Keratinocyte (primary cell): ENCODE measurements at regions not wholly inside any gene's neighbourhood (a gene's known extent, or its start where the extent isn't known, plus 50 kb on each side); places are given as distances from the start of the nearest gene placed in this dataset.

Experiments
- DNase-seq: peaks from one replicate; pipeline ENCODE4 v3.0.0-alpha.2; 2011; ENCODE audit warnings: low read depth, missing footprints, low spot score
- FAIRE-seq: peaks from 2 replicates; lab custom pipeline; 2011; peaks lifted over from hg19 to GRCh38; lab: Jason Lieb, UNC
- H2AFZ ChIP-seq: 2 replicates; pipeline ENCODE4 v1.6.0; 2012; ENCODE audit warnings: low read length, control low read depth, inconsistent platforms; ENCODE audit not compliant: control insufficient read depth
- H3K27ac ChIP-seq: 2 replicates; pipeline ENCODE4 v1.5.1; 2011; ENCODE audit warnings: low read length; ENCODE audit not compliant: control insufficient read depth, insufficient read depth
- H3K27me3 ChIP-seq: 3 replicates; pipeline ENCODE4 v1.6.0; 2011; ENCODE audit warnings: low read length; ENCODE audit not compliant: control insufficient read depth, insufficient read depth; ENCODE audit errors: extremely low read depth
- H3K36me3 ChIP-seq, 2 experiments: 2 replicates in 1 of 2; 3 replicates in 1 of 2; pipeline ENCODE4 v1.5.1; 2011; ENCODE audit warnings: low read length in 2 of 2, mild to moderate bottlenecking in 1 of 2; ENCODE audit not compliant: control insufficient read depth in 2 of 2, insufficient read depth in 2 of 2; ENCODE audit errors: extremely low read depth in 1 of 2
- H3K4me1 ChIP-seq: 3 replicates; pipeline ENCODE4 v1.5.1; 2011; ENCODE audit warnings: low read length; ENCODE audit not compliant: control insufficient read depth, insufficient read depth; ENCODE audit errors: extremely low read depth
- H3K4me2 ChIP-seq: 3 replicates; pipeline ENCODE4 v1.6.0; 2011; ENCODE audit warnings: low read depth, low read length; ENCODE audit not compliant: control insufficient read depth, insufficient read depth; ENCODE audit errors: extremely low read depth
- H3K4me3 ChIP-seq, 3 experiments: fragments of 200-600 bp in 1 of 3; sonication (generic) in 1 of 3; 2 replicates in 2 of 3; 3 replicates in 1 of 3; pipeline ENCODE4 v1.5.1; 2011 to 2016; ENCODE audit warnings: low read length in 3 of 3, mild to moderate bottlenecking in 3 of 3, control low read depth in 2 of 3, inconsistent platforms in 1 of 3, low read depth in 1 of 3, mixed read lengths in 1 of 3, mixed run types in 1 of 3, moderate library complexity in 1 of 3; ENCODE audit not compliant: control insufficient read depth in 2 of 3, insufficient read depth in 2 of 3; ENCODE audit errors: extremely low read depth in 1 of 3
- H3K79me2 ChIP-seq: 2 replicates; pipeline ENCODE4 v1.6.0; 2012; ENCODE audit warnings: low read length; ENCODE audit not compliant: control insufficient read depth, insufficient read depth
- H3K9ac ChIP-seq: 3 replicates; pipeline ENCODE4 v1.6.0; 2011; ENCODE audit warnings: low read length; ENCODE audit not compliant: control insufficient read depth, insufficient read depth; ENCODE audit errors: extremely low read depth
- H3K9me1 ChIP-seq: 3 replicates; pipeline ENCODE4 v1.6.0; 2011; ENCODE audit warnings: low read length; ENCODE audit not compliant: control insufficient read depth, insufficient read depth; ENCODE audit errors: extremely low read depth
- H3K9me3 ChIP-seq: 2 replicates; pipeline ENCODE4 v1.5.1; 2012; ENCODE audit warnings: low read depth, low read length; ENCODE audit not compliant: control insufficient read depth
- H4K20me1 ChIP-seq: 3 replicates; pipeline ENCODE4 v1.6.0; 2011; ENCODE audit warnings: low read length; ENCODE audit not compliant: control insufficient read depth, insufficient read depth; ENCODE audit errors: extremely low read depth
- CTCF ChIP-seq, 3 experiments: IDR thresholded peaks in 1 of 3; conservative IDR thresholded peaks in 1 of 3; optimal IDR thresholded peaks in 1 of 3; 2 replicates in 2 of 3; 3 replicates in 1 of 3; pipeline versions ENCODE3 to v1.5.1; 2011; ENCODE audit warnings: low read length in 3 of 3, mild to moderate bottlenecking in 3 of 3, moderate library complexity in 2 of 3, control low read depth in 1 of 3, inconsistent platforms in 1 of 3; ENCODE audit not compliant: insufficient read depth in 2 of 3; ENCODE audit errors: extremely low read depth in 1 of 3
- EZH2 ChIP-seq: IDR thresholded peaks from one replicate; pipeline ENCODE4 v1.6.1; 2012; ENCODE audit warnings: inconsistent platforms, mild to moderate bottlenecking, low read length, moderate library complexity
- dilution Hi-C: fragments of 300-500 bp; cut with MboI; formaldehyde crosslinking; loops from one replicate; pipeline ENCODE4 v1.7.0; 2020; ENCODE audit warnings: low sequenced_read_pairs; ENCODE audit not compliant: extremely low pct_ligation_motif_present

DNA sequence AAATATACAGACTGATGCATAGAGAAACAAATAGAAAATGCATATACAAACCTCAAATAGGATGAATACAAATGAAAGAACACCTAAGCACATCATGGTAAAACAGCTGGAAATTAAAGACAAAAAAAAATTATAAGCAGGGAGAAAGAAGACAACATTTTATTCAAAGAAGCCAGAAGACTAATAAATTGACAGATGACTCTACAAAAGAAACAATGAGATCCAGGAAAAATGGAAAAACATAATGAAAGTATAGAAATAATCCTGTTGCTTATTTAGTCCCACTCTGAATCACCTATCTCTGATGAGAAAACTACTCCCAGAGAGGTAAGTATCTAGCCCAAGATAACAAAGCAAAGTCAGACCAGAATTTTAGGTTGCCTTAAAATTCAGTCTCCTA, 143.4 kb downstream of the RBM43 start:
- Histone ChIP-seq H3K27ac (no peak overlapping the region), H2AFZ (no peak overlapping the region), H3K9me1 (no peaks in the 10 kb centered on the region), H3K79me2 (no peaks in the 10 kb centered on the region), H4K20me1 (no peaks in the 10 kb centered on the region), H3K9ac (no peak overlapping the region), H3K36me3 (no peaks in the 10 kb centered on the region), H3K27me3 (no peaks in the 10 kb centered on the region), H3K9me3 (no peaks in the 10 kb centered on the region), H3K4me2 (no peak overlapping the region), H3K4me1 (no peaks in the 10 kb centered on the region), H3K4me3 (no peak overlapping the region)
- dilution Hi-C loops, result no loop called here
- TF ChIP-seq CTCF (optimal IDR thresholded peaks at IDR 0.05 in 1 of 3, IDR thresholded peaks at IDR 0.05 in 1 of 3, conservative IDR thresholded peaks at IDR 0.05 in 1 of 3; ENCODE audit: extremely low read depth in 1 of 3, insufficient read depth in 2 of 3, low read length in 3 of 3), result no peak
- no peak for TF ChIP-seq EZH2
- DNase-seq, result no peak
- no peak for FAIRE-seq

- H3K4me1 ChIP-seq, result peaks cover 3% of the 10 kb centered on the region
- H3K4me3 ChIP-seq, result no peak overlapping the region
- H2AFZ ChIP-seq, result no peak overlapping the region
- no peak overlapping the region for H3K4me2 ChIP-seq
- no peaks in the 10 kb centered on the region for H3K79me2 ChIP-seq
- no peaks in the 10 kb centered on the region for H3K9me3 ChIP-seq
- FAIRE-seq (no peak), DNase-seq (no peak)
- H4K20me1 ChIP-seq, result no peaks in the 10 kb centered on the region
- dilution Hi-C loops, result no loop called here
- TF ChIP-seq CTCF (optimal IDR thresholded peaks at IDR 0.05 in 1 of 3, IDR thresholded peaks at IDR 0.05 in 1 of 3, conservative IDR thresholded peaks at IDR 0.05 in 1 of 3; ENCODE audit: extremely low read depth in 1 of 3, insufficient read depth in 2 of 3, low read length in 3 of 3) (no peak), EZH2 (no peak)
- no peaks in the 10 kb centered on the region for H3K27me3 ChIP-seq
- no peak overlapping the region for H3K27ac ChIP-seq
- no peaks in the 10 kb centered on the region for H3K36me3 ChIP-seq
- no peak overlapping the region for H3K9ac ChIP-seq
- no peaks in the 10 kb centered on the region for H3K9me1 ChIP-seq
Observed at GRCh38 chr2:151114874-151115273, 146.8 kb downstream of the RBM43 start.
